GM23248 (cell line): ENCODE measurements at regions not wholly inside any gene's neighbourhood (a gene's known extent, or its start where the extent isn't known, plus 50 kb on each side); places are given as distances from the start of the nearest gene placed in this dataset.
"Not testable (repeated sequence)": the region's sequence is repeated elsewhere in the genome, so short reads cannot be mapped to it uniquely, and the experiment has no call there.

ENCODE experiments used
- DNase-seq: peaks from one replicate; pipeline ENCODE4 v3.0.0-alpha.2; 2015
- H2AFZ ChIP-seq: fragments of 200-600 bp; sonication (generic); 2 replicates; pipeline ENCODE4 v1.6.1; 2016; ENCODE audit warnings: antibody characterized with exemption
- H3F3A ChIP-seq: fragments of 200-600 bp; sonication (generic); 2 replicates; pipeline ENCODE4 v1.6.1; 2016; ENCODE audit warnings: mild to moderate bottlenecking, antibody characterized with exemption, mixed run types; ENCODE audit not compliant: insufficient read depth
- H3K27ac ChIP-seq: fragments of 200-600 bp; sonication (generic); 2 replicates; pipeline ENCODE4 v1.5.1; 2016; ENCODE audit warnings: mild to moderate bottlenecking
- H3K27me3 ChIP-seq: fragments of 200-600 bp; sonication (generic); replicated peaks from 2 replicates; pipeline ENCODE4 v1.6.1; 2016; ENCODE audit warnings: mild to moderate bottlenecking; ENCODE audit not compliant: insufficient read depth
- H3K36me3 ChIP-seq: fragments of 200-600 bp; sonication (generic); 2 replicates; pipeline ENCODE4 v1.6.1; 2016; ENCODE audit warnings: low read depth, mild to moderate bottlenecking
- H3K4me1 ChIP-seq: fragments of 200-600 bp; sonication (generic); 2 replicates; pipeline ENCODE4 v1.6.1; 2016; ENCODE audit warnings: mild to moderate bottlenecking; ENCODE audit not compliant: insufficient read depth
- H3K4me2 ChIP-seq: fragments of 200-600 bp; sonication (generic); one replicate; pipeline ENCODE4 v1.6.1; 2016; ENCODE audit warnings: mild to moderate bottlenecking; ENCODE audit not compliant: unreplicated experiment
- H3K4me3 ChIP-seq: fragments of 200-600 bp; sonication (generic); 2 replicates; pipeline ENCODE4 v1.5.1; 2016; ENCODE audit warnings: mild to moderate bottlenecking
- H3K79me2 ChIP-seq: fragments of 200-600 bp; sonication (generic); 2 replicates; pipeline ENCODE4 v1.6.1; 2016; ENCODE audit warnings: mild to moderate bottlenecking; ENCODE audit not compliant: insufficient read depth
- H3K9ac ChIP-seq: fragments of 200-600 bp; sonication (generic); 2 replicates; pipeline ENCODE4 v1.6.1; 2016; ENCODE audit warnings: mild to moderate bottlenecking
- H3K9me2 ChIP-seq: fragments of 200-600 bp; sonication (generic); 2 replicates; pipeline ENCODE4 v1.6.1; 2016; ENCODE audit warnings: mixed run types, mild to moderate bottlenecking, moderate library complexity; ENCODE audit not compliant: insufficient read depth
- H3K9me3 ChIP-seq: fragments of 200-600 bp; sonication (generic); one replicate; pipeline ENCODE4 v1.6.1; 2017; ENCODE audit warnings: low read depth
- H4K20me1 ChIP-seq: fragments of 200-600 bp; sonication (generic); 2 replicates; pipeline ENCODE4 v1.6.0; 2016; ENCODE audit not compliant: insufficient read depth
- EZH2 ChIP-seq: fragments of 200-600 bp; sonication (generic); IDR thresholded peaks from 2 replicates; pipeline ENCODE4 v1.6.1; 2018; ENCODE audit warnings: antibody characterized with exemption, mild to moderate bottlenecking; ENCODE audit not compliant: insufficient read depth, poor library complexity, severe bottlenecking
- EZH2phosphoT487 ChIP-seq: fragments of 200-600 bp; sonication (generic); IDR thresholded peaks from 2 replicates; pipeline ENCODE4 v1.6.1; 2018; ENCODE audit warnings: antibody characterized with exemption, moderate library complexity, mild to moderate bottlenecking, low read depth; ENCODE audit not compliant: insufficient read depth
- WGBS, 2 experiments: methylation state at CpG; one replicate each; pipeline ENCODE4 v1.1.6; 2015 to 2017; ENCODE audit warnings: low lambda C conversion rate in 2 of 2, low coverage in 1 of 2; ENCODE audit errors: missing lambda C conversion rate in 2 of 2; 5-methylcytosine and 5-hydroxymethylcytosine counted together
- in situ Hi-C: fragments of 300-500 bp; cut with MboI; formaldehyde crosslinking; loops from 2 replicates; pipeline ENCODE4 v1.15.0; 2020

GRCh38 chrY:8888371-8888770, 448.9 kb upstream of the TSPY4 start:
- H3K27ac ChIP-seq: no peak overlapping the region
- no peaks in the 10 kb centered on the region for H3K79me2 ChIP-seq
- in situ Hi-C loops: no loop called here
- H3K4me2 ChIP-seq: no peak overlapping the region
- H3K9me2 ChIP-seq: no peaks in the 10 kb centered on the region
- no peaks in the 10 kb centered on the region for H3K4me1 ChIP-seq
- H3K9me3 ChIP-seq: no peaks in the 10 kb centered on the region
- DNase-seq: peak; percentile 10
- TF ChIP-seq EZH2phosphoT487: no peak
- TF ChIP-seq EZH2: no peak
- WGBS, 2 experiments: 40 to 48% methylated on average over 3 of the region's 3 CpGs
- no peak overlapping the region for H3K9ac ChIP-seq
- H3K36me3 ChIP-seq: no peaks in the 10 kb centered on the region
- H4K20me1 ChIP-seq: no peaks in the 10 kb centered on the region
- no peaks in the 10 kb centered on the region for H3K27me3 ChIP-seq
- no peaks in the 10 kb centered on the region for H3F3A ChIP-seq
- no peak overlapping the region for H3K4me3 ChIP-seq
- no peak overlapping the region for H2AFZ ChIP-seq

- H4K20me1 ChIP-seq: no peaks in the 10 kb centered on the region
- TF ChIP-seq EZH2 (no peak), EZH2phosphoT487 (no peak)
- in situ Hi-C loops: no loop called here
- no peaks in the 10 kb centered on the region for H3K36me3 ChIP-seq
- no peaks in the 10 kb centered on the region for H3K9me2 ChIP-seq
- WGBS, 2 experiments: 0 to 40% methylated on average over 1 of the region's 1 CpG
- no peaks in the 10 kb centered on the region for H3K27me3 ChIP-seq
- H3K4me2 ChIP-seq: no peak overlapping the region
- H3K79me2 ChIP-seq: no peaks in the 10 kb centered on the region
- no peak for DNase-seq
- H3F3A ChIP-seq: no peaks in the 10 kb centered on the region
- no peaks in the 10 kb centered on the region for H3K9me3 ChIP-seq
- H3K9ac ChIP-seq: no peak overlapping the region
- no peaks in the 10 kb centered on the region for H3K4me1 ChIP-seq
- no peak overlapping the region for H3K4me3 ChIP-seq
- H3K27ac ChIP-seq: no peak overlapping the region
- H2AFZ ChIP-seq: no peak overlapping the region
These were observed 439.4 kb upstream of the TSPY4 start for GRCh38 chrY:8897876-8898275.

GRCh38 chrY:8905141-8905540, 432.1 kb upstream of the TSPY4 start:
- in situ Hi-C loops: no loop called here
- Histone ChIP-seq H3K4me2 (no peak overlapping the region), H3K4me3 (no peak overlapping the region), H3K4me1 (no peaks in the 10 kb centered on the region), H3K9me3 (no peaks in the 10 kb centered on the region), H3K9me2 (no peaks in the 10 kb centered on the region), H3K9ac (no peak overlapping the region), H2AFZ (no peak overlapping the region), H3K27ac (no peak overlapping the region), H3K79me2 (no peaks in the 10 kb centered on the region), H3F3A (no peaks in the 10 kb centered on the region), H3K27me3 (no peaks in the 10 kb centered on the region), H3K36me3 (no peaks in the 10 kb centered on the region), H4K20me1 (no peaks in the 10 kb centered on the region)
- 45 to 67% methylated on average over 1 to 4 of the region's 6 CpGs for WGBS, 2 experiments
- no peak for DNase-seq
- TF ChIP-seq EZH2: no peak
- no peak for TF ChIP-seq EZH2phosphoT487

GRCh38 chrY:8922576-8922975, 414.7 kb upstream of the TSPY4 start:
- H2AFZ ChIP-seq, H3K27me3 ChIP-seq, H3K79me2 ChIP-seq, H3F3A ChIP-seq, H3K4me3 ChIP-seq, H3K27ac ChIP-seq, in situ Hi-C loops, H3K4me2 ChIP-seq, H4K20me1 ChIP-seq, H3K4me1 ChIP-seq, DNase-seq, H3K36me3 ChIP-seq, H3K9me2 ChIP-seq, H3K9ac ChIP-seq, H3K9me3 ChIP-seq: not testable (repeated sequence)
- WGBS, 2 experiments: 0 to 6% methylated on average over 3 of the region's 3 CpGs
